ENCODE measurements at regions not wholly inside any gene's neighbourhood (a gene's known extent, or its start where the extent isn't known, plus 50 kb on each side); places are given as distances from the start of the nearest gene placed in this dataset.

DNA sequence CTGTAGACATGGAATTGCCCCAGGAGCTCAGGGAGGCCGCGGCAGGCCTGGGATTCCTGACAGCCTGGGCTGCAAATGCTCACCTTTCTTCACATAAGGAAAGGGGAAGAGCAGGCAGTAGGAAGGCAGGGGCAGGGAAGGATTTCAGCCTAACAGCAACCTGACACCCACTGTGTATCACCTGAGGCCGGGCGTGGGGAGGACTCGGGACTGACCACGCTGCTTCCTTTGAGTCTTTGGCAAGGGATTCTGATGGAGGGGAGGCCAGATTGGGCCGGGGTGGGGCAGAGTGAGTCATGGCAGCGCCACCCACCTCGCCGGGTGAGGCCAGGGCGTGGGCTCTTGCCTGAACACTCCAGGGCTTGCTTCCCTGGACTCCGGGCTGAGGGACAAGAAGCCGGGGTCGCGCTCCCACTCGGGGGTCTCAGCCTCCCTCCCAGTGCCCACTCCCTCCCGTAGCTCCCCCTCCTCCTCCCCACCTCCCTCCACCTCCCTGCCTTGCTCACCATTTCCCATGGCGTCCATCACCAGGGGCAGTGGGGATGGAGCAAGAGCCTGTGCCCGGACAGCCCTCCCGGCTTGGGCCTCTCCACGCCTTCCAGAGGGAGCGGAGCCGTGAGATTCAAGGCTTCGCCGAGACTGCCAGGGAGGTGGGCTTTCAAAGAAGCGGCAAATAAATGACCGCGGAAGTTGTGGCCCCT is 247.9 kb upstream of the RTL1 start:
- Histone ChIP-seq H3K4me3 (ENCODE audit: low read length) (no peak overlapping the region), H3K4me1 (ENCODE audit: control insufficient read depth, insufficient read depth, low read length) (no peaks in the 10 kb centered on the region), H3K9ac (ENCODE audit: low read length) (no peak overlapping the region), H3K27ac (ENCODE audit: low read depth, low read length) (no peak overlapping the region), H3K36me3 (ENCODE audit: control insufficient read depth, insufficient read depth, low read length) (no peaks in the 10 kb centered on the region), H3K27me3 (ENCODE audit: control insufficient read depth, insufficient read depth, low read length) (peaks cover 4% of the 10 kb centered on the region)

DNA sequence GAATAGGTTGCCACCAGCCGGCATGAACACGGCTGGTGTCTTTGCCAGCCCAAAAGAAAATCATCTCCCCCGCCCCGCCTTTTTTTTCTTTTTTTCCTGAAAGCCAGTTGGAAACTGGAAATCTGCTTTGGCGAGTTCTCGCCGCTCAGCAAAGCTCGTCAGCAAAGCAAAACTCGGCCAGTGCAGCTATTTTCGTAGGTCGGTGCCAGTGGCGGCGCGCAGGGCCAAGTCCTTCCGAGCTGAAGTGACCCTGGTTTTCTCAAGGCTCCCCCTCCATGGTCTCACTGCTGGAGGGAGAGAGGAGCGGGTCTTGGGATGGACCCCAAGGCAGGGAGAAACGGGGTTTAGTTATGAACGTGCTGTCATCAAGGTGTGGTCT is 248.4 kb upstream of the RTL1 start:
- no peak overlapping the region for H3K9ac ChIP-seq (ENCODE audit: low read length)
- no peak overlapping the region for H3K27ac ChIP-seq (ENCODE audit: low read depth, low read length)
- H3K4me3 ChIP-seq (ENCODE audit: low read length), result no peak overlapping the region
- H3K27me3 ChIP-seq (ENCODE audit: control insufficient read depth, insufficient read depth, low read length), result peaks cover 4% of the 10 kb centered on the region
- H3K36me3 ChIP-seq (ENCODE audit: control insufficient read depth, insufficient read depth, low read length), result no peaks in the 10 kb centered on the region
- H3K4me1 ChIP-seq (ENCODE audit: control insufficient read depth, insufficient read depth, low read length), result no peaks in the 10 kb centered on the region

DNA sequence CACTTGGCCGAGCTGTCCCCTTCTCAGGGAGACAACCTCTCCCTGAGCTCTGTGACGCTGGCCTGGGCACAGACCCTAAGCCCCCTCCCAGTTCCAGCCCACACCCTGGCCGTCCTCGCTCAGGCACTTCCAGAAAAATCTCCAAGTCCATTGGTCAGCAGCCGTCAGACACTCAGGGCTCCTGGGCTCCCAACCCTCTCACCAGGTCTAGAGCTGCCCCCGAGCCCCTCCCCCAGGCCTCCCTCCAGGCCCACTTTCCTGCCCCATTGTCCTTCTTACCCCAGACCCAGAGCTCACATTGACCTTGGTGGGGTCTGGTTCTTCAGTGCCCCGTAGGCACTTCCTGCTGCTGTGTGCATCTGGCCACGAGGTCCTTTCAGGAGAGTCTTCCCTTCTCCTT is 249.3 kb upstream of the RTL1 start:
- no peaks in the 10 kb centered on the region for H3K4me1 ChIP-seq (ENCODE audit: control insufficient read depth, insufficient read depth, low read length)
- no peak overlapping the region for H3K27ac ChIP-seq (ENCODE audit: low read depth, low read length)
- no peaks in the 10 kb centered on the region for H3K36me3 ChIP-seq (ENCODE audit: control insufficient read depth, insufficient read depth, low read length)
- H3K27me3 ChIP-seq (ENCODE audit: control insufficient read depth, insufficient read depth, low read length), result peaks cover 4% of the 10 kb centered on the region
- H3K4me3 ChIP-seq (ENCODE audit: low read length), result no peak overlapping the region
- no peak overlapping the region for H3K9ac ChIP-seq (ENCODE audit: low read length)

GRCh38 chr14:101153691-101154090 is 250.2 kb upstream of the RTL1 start:
- Histone ChIP-seq H3K4me3 (ENCODE audit: low read length) (no peak overlapping the region), H3K27me3 (ENCODE audit: control insufficient read depth, insufficient read depth, low read length) (peaks cover 4% of the 10 kb centered on the region), H3K4me1 (ENCODE audit: control insufficient read depth, insufficient read depth, low read length) (no peaks in the 10 kb centered on the region), H3K9ac (ENCODE audit: low read length) (no peak overlapping the region), H3K27ac (ENCODE audit: low read depth, low read length) (no peak overlapping the region), H3K36me3 (ENCODE audit: control insufficient read depth, insufficient read depth, low read length) (no peaks in the 10 kb centered on the region)

DNA sequence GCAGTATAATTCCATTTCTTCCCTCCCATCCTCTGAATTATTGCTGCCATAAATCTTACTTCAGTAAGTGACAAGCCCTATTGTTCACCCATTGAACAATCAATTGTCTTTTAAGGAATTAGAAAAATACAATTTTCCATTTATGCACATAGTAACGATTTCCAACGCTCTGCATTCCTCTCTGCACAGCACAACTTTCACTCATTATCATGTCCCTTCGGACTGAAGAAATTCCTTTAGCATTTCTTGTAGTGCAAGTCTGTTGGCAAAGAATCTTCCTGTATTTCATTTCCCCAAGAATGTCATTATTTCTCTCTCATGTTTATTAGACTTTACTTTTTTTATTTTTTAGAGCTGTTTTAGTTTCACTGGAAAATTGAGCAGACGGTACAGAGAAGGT is 252.1 kb upstream of the RTL1 start:
- Histone ChIP-seq H3K4me1 (ENCODE audit: control insufficient read depth, insufficient read depth, low read length) (no peaks in the 10 kb centered on the region), H3K27ac (ENCODE audit: low read depth, low read length) (no peak overlapping the region), H3K36me3 (ENCODE audit: control insufficient read depth, insufficient read depth, low read length) (no peaks in the 10 kb centered on the region), H3K9ac (ENCODE audit: low read length) (no peak overlapping the region), H3K4me3 (ENCODE audit: low read length) (no peak overlapping the region), H3K27me3 (ENCODE audit: control insufficient read depth, insufficient read depth, low read length) (peaks cover 4% of the 10 kb centered on the region)

DNA sequence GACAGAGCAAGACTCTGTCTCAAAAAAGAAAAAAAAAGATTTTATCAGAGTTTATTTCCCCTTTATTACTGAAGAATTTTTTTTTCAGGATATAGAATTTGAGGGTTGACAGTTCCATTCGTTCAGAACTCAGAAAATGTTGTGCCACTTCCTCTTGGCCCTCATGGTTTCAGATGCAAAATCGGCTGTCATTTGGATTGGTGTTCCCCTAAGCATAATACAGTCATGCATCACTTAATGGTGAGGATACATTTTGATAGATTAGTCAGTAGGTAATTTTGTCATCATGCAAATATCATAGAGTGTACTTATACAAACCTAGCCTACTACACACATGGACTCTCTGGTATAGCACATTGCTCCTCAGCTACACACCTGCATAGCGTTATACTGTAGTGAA is 263.9 kb upstream of the RTL1 start:
- no peaks in the 10 kb centered on the region for H3K27me3 ChIP-seq (ENCODE audit: control insufficient read depth, insufficient read depth, low read length)
- no peaks in the 10 kb centered on the region for H3K4me1 ChIP-seq (ENCODE audit: control insufficient read depth, insufficient read depth, low read length)
- no peak overlapping the region for H3K9ac ChIP-seq (ENCODE audit: low read length)
- H3K4me3 ChIP-seq (ENCODE audit: low read length), result no peak overlapping the region
- H3K36me3 ChIP-seq (ENCODE audit: control insufficient read depth, insufficient read depth, low read length), result no peaks in the 10 kb centered on the region
- no peak overlapping the region for H3K27ac ChIP-seq (ENCODE audit: low read depth, low read length)

GRCh38 chr14:101169267-101169666 is 265.7 kb upstream of the RTL1 start:
- Histone ChIP-seq H3K27ac (ENCODE audit: low read depth, low read length) (no peak overlapping the region), H3K36me3 (ENCODE audit: control insufficient read depth, insufficient read depth, low read length) (no peaks in the 10 kb centered on the region), H3K4me3 (ENCODE audit: low read length) (no peak overlapping the region), H3K4me1 (ENCODE audit: control insufficient read depth, insufficient read depth, low read length) (no peaks in the 10 kb centered on the region), H3K9ac (ENCODE audit: low read length) (no peak overlapping the region), H3K27me3 (ENCODE audit: control insufficient read depth, insufficient read depth, low read length) (no peaks in the 10 kb centered on the region)

- no peak overlapping the region for H3K4me3 ChIP-seq (ENCODE audit: low read length)
- H3K27ac ChIP-seq (ENCODE audit: low read depth, low read length), result no peak overlapping the region
- H3K9ac ChIP-seq (ENCODE audit: low read length), result no peak overlapping the region
- no peaks in the 10 kb centered on the region for H3K36me3 ChIP-seq (ENCODE audit: control insufficient read depth, insufficient read depth, low read length)
- no peaks in the 10 kb centered on the region for H3K4me1 ChIP-seq (ENCODE audit: control insufficient read depth, insufficient read depth, low read length)
- no peaks in the 10 kb centered on the region for H3K27me3 ChIP-seq (ENCODE audit: control insufficient read depth, insufficient read depth, low read length)
These were observed 268.1 kb upstream of the RTL1 start for GRCh38 chr14:101171650-101172049.

DNA sequence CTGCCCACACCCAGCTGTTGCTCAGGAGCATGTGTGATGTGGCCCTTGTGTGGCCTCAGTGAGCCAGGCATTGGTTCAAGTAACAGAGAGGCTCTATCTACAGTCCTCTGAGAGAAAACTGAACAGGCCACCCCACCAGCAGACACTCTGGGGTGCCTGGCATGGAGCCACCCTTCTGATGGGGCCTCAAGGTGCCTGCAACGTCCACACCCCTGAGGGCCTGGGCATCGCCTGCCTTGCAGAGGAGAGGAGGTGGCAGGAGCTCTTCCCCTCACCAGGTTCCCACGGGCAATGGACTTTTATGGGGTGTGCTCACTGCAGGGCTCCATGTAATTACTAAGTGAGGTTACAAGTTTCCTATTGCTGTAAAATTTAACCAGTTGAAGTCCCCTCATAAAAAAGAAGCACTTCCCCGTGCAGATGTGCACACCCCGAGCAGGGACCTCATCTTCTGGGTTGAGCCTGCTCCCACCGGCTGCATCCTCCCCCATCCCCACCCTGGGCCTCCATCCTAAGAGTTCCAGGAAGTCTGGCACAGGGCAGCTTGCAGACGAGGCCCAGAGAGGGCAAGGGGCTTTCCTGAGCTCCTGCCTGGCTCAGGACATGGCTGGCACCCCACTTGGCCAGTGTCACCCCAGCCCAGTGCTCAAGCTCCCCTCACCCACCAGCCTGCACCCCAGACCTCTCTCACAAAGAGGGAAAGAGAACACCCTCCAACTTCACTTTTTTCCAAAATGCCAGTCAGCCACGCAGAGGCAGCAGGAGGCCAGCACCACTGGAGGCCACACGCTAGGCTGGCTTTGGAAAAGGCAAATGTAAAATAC is 270.4 kb upstream of the RTL1 start:
- Histone ChIP-seq H3K27ac (ENCODE audit: low read depth, low read length) (no peak overlapping the region), H3K9ac (ENCODE audit: low read length) (no peak overlapping the region), H3K27me3 (ENCODE audit: control insufficient read depth, insufficient read depth, low read length) (no peaks in the 10 kb centered on the region), H3K4me3 (ENCODE audit: low read length) (no peak overlapping the region), H3K36me3 (ENCODE audit: control insufficient read depth, insufficient read depth, low read length) (no peaks in the 10 kb centered on the region), H3K4me1 (ENCODE audit: control insufficient read depth, insufficient read depth, low read length) (no peaks in the 10 kb centered on the region)

DNA sequence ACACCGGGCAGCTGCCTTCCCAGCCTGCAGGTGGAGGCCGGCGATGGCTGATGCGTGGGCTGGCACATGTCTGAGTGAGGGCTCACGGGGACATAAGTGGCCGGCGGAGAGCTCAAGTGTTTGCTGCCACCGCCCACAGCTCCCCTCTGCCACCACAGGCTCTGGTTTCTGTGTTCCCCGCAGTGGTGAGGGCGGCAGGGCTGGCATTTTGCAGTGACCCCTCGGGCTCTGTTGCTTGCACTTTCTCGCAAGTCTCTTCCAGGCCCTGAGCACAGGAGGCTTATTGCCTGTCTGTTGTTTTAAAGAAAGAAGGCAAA is 271.0 kb upstream of the RTL1 start:
- Histone ChIP-seq H3K36me3 (ENCODE audit: control insufficient read depth, insufficient read depth, low read length) (no peaks in the 10 kb centered on the region), H3K4me3 (ENCODE audit: low read length) (no peak overlapping the region), H3K4me1 (ENCODE audit: control insufficient read depth, insufficient read depth, low read length) (no peaks in the 10 kb centered on the region), H3K27ac (ENCODE audit: low read depth, low read length) (no peak overlapping the region), H3K9ac (ENCODE audit: low read length) (no peak overlapping the region), H3K27me3 (ENCODE audit: control insufficient read depth, insufficient read depth, low read length) (no peaks in the 10 kb centered on the region)

DNA sequence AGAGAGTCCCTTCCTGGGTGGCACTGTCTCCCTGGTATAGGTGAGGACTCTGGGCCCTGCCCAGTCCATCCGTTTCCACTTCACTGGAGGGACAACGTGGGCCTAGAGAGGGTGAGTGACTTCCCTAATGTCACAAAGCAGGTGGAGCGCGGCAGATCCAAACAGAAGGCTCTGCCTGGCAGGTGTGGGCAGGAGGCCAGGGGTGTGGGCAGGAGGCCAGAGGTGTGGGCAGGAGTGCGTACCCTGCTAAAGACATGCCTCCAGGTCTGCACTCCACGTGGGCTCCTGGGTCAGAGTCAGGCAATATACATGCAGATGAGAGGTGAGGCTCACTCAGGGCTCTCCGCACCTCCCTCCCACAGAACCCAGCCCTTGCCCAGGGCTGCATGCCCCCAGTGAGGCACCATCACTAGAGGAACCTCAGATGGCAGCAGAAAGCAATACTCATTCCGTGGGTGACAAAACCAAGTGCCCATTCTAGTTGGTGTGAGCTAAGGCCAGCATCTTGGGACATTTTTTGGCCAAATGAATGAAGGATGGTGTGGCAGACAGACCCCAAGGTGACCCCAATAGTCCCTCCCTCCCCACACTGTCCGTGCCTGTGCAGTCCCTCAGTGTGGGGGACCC is 271.6 kb upstream of the RTL1 start:
- no peak overlapping the region for H3K9ac ChIP-seq (ENCODE audit: low read length)
- H3K36me3 ChIP-seq (ENCODE audit: control insufficient read depth, insufficient read depth, low read length), result no peaks in the 10 kb centered on the region
- no peak overlapping the region for H3K4me3 ChIP-seq (ENCODE audit: low read length)
- no peaks in the 10 kb centered on the region for H3K27me3 ChIP-seq (ENCODE audit: control insufficient read depth, insufficient read depth, low read length)
- H3K4me1 ChIP-seq (ENCODE audit: control insufficient read depth, insufficient read depth, low read length), result no peaks in the 10 kb centered on the region
- no peak overlapping the region for H3K27ac ChIP-seq (ENCODE audit: low read depth, low read length)

DNA sequence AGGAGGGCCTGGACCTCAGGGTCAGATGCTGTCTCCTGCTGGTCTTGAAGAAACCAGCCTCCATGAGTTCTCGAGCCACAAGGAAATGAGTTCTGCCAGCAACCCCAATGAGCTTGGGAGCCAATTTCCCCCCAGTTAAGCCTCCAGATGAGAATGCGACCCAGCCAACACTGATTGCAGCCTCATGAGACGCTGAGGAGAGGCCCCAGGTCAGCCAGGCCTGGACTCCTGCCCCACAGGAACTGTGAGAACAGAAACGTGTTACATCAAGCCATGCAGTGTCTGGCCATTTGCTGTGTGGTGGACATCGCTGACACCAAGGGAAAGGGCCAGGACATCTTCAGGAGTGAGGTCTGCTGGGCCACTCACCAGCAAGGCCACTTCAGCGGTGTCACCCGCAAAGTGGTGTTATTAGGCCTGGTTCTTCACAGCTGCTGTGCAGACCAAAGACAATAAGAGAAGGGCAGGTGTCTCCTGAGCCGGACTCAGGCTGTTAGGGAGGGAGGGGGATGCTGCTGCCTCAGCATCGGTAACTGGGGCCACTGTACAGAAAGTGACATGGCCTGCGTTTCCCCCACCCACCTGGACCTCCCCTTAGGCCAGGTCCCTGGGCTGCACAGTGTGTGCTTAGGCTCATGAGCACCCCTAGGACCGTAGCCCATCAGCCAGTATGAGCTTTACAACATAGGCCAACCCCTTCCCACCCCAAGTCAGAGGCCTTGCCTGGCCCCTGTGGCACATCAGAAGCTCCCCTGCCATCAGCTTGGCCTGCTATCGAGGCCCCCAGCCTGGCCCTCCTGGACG is 272.4 kb upstream of the RTL1 start:
- Histone ChIP-seq H3K27ac (ENCODE audit: low read depth, low read length) (no peak overlapping the region), H3K27me3 (ENCODE audit: control insufficient read depth, insufficient read depth, low read length) (no peaks in the 10 kb centered on the region), H3K9ac (ENCODE audit: low read length) (no peak overlapping the region), H3K4me1 (ENCODE audit: control insufficient read depth, insufficient read depth, low read length) (no peaks in the 10 kb centered on the region), H3K36me3 (ENCODE audit: control insufficient read depth, insufficient read depth, low read length) (no peaks in the 10 kb centered on the region), H3K4me3 (ENCODE audit: low read length) (no peak overlapping the region)
